ENCODE measurements at regions not wholly inside any gene's neighbourhood (a gene's known extent, or its start where the extent isn't known, plus 50 kb on each side); places are given as distances from the start of the nearest gene placed in this dataset.
"Not testable (repeated sequence)": the region's sequence is repeated elsewhere in the genome, so short reads cannot be mapped to it uniquely, and the experiment has no call there.

- no peak for DNase-seq (ENCODE audit: low read depth)
Observed at GRCh38 chr14:38404616-38405015, 148.7 kb upstream of the CLEC14A start.

DNA sequence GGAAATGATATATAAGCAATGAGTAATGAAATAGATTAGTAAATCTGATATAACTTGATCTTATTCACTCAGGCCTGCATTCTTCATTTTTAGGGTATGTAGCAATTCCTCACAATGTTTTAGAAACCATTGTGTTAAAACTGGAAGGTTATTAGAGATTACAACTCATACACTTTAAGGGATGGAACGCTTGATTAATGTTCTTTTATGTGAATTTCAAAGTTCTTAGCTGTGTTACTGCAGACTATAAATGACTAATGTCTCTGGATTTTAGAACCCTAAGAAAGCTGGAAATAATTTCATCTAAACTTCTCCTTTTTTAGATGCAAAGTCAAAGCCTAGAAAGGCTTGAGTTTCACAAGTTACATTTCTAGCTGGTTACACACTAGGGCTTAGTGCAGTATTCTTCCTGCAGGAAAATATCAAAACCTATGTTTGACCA, 148.2 kb upstream of the CLEC14A start:
- DNase-seq (ENCODE audit: low read depth): no peak

DNA sequence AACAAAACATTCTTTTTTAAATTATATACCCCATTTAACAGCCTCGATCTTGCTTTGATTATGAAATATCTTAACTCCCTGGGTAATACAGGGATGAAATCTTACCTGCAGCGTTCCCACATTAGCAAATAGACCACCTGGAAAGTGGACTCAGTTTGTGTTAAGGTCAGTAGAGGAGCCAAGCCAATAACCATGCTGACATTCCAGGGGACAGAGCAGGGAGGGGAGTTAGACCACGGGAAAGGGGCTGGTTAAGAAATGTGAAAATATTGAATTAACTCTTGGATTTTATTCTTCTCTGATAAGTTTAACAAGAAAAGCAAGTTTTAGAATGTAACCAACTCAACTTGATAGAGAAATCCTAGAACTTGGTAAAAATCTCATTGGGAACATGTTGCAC, 144.9 kb upstream of the CLEC14A start:
- no peak for DNase-seq (ENCODE audit: low read depth)

- DNase-seq (ENCODE audit: low read depth): no peak
Observed at GRCh38 chr14:38399652-38400051, 143.8 kb upstream of the CLEC14A start.

DNA sequence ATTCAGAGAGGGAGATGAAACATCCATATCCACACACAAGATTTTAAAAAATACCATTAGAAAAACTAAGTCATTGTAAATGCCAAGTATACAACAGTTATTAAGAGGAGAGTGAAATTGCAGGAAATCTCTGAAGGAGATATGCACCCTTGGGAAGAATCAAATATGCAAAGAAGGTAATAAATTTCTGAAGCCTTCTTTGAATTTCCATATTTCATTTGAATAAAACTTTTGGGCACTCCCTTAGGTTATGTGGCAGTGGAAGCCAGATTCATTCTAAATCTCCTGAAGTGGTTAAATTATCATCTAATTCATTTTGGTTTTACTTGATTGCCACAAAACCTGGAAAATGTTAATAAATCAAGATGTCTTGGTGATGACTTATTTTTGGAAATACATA, 138.9 kb upstream of the CLEC14A start:
- DNase-seq (ENCODE audit: low read depth): no peak

GRCh38 chr14:38394064-38394463, 138.2 kb upstream of the CLEC14A start:
- no peak for DNase-seq (ENCODE audit: low read depth)

GRCh38 chr14:38391334-38391733, 135.4 kb upstream of the CLEC14A start:
- DNase-seq (ENCODE audit: low read depth): no peak

DNA sequence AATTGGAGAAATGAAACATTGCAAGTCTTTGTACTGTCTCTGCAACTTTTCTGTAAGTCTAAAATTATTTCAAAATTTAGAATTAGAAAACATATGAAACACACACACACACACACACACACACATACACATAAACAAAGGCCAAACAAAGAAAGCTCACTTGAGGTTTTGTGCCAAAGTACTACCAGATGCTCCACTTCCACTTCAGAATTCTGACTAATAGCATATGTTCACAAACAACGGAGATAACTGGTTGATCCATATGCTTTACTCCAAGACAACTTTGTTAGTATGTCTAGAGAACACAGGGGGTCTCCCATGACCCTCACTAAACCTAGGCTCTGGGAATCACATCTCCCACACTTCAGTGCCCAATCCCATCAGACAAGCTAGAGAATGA, 133.8 kb upstream of the CLEC14A start:
- no peak for DNase-seq (ENCODE audit: low read depth)

GRCh38 chr14:38387821-38388220, 131.9 kb upstream of the CLEC14A start:
- DNase-seq (ENCODE audit: low read depth): no peak

GRCh38 chr14:38385836-38386235, 129.9 kb upstream of the CLEC14A start:
- no peak for DNase-seq (ENCODE audit: low read depth)

DNA sequence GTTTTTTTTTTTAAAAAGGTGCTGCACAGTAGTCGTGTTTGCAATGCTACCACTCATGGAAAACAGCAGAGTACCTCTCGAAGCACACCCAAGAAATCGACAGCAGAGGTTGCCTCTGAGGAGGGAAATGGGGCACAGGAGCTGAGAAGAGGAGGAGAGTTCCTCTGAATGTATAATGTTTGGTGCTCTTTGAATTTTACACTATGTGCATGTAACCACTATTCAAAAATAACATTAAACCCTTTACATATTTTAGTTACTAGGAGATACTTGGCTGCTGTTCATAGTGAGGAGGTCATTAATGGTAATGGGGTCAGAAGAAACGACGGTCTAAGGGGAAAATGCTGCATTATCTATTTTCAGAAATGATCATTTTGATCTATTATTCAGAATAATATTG, 129.4 kb upstream of the CLEC14A start:
- DNase-seq (ENCODE audit: low read depth): no peak

DNA sequence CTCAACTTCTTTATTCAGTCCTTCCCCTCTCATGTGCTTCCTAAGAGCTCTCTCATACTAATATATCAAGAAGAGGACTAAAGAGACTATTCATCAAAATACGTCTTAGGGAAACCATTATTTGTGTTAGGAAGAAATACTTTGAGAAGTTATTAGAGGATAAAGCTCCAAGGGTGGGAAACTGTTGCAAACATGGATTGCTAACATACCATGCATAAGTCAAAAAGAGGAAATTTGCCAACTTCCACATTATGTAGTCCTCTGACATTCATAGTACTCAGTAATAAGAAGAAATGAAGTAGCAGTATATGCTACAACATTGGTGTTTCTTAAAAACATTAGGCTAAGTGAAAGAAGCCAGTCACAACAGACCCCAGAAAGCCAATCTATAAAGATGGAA, 128.8 kb upstream of the CLEC14A start:
- no peak for DNase-seq (ENCODE audit: low read depth)

DNA sequence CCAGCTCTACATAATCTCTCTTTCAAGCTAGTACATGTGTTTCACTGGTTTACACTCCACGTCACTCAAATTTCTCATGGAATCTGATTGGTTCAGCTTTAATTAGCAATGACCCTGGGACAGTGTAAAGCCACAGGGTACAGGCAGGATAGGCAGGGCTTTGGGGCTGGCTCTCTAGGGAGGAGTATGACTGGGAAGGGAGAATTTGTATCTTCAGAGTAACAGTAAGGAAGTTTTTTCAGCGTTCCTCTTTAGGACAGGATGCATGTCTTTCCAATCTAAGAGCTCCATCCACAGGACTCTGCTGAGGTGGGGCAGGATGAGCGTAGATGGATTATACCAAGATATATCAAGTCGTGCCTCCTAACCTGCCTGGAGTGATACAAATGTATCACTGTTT, 112.0 kb upstream of the CLEC14A start:
- no peak for DNase-seq (ENCODE audit: low read depth)

GRCh38 chr14:38366374-38366773, 110.5 kb upstream of the CLEC14A start:
- DNase-seq (ENCODE audit: low read depth): no peak

- DNase-seq (ENCODE audit: low read depth): no peak
Observed at GRCh38 chr14:38363217-38363616, 107.3 kb upstream of the CLEC14A start.

- no peak for DNase-seq (ENCODE audit: low read depth)
Observed at GRCh38 chr14:38357557-38357956, 101.7 kb upstream of the CLEC14A start.

- DNase-seq (ENCODE audit: low read depth): not testable (repeated sequence)
Observed at GRCh38 chr14:38355473-38355872, 99.6 kb upstream of the CLEC14A start.

- DNase-seq (ENCODE audit: low read depth): no peak
Observed at GRCh38 chr14:38350102-38350501, 94.2 kb upstream of the CLEC14A start.

DNA sequence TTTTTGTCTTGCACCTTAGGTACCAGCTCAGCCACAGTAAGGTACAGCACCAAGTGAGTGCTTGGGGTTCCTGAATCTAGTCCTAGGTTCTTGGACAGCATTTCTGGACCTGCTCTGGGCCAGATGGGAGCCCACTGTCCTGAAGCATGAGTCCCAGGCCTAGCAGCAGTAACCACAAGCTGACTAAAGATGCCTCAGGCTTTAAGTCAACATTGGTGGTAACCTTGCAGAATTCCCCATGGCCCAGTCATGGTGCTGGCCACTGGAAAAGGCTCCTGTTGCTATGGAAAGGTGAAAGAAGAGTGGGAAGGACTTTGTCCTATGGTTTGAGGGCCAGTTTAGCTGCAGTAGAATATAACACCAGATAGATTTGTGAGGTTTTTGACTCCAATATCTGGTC, 86.9 kb upstream of the CLEC14A start:
- DNase-seq (ENCODE audit: low read depth): no peak

GRCh38 chr14:38339696-38340095, 83.8 kb upstream of the CLEC14A start:
- no peak for DNase-seq (ENCODE audit: low read depth)

DNA sequence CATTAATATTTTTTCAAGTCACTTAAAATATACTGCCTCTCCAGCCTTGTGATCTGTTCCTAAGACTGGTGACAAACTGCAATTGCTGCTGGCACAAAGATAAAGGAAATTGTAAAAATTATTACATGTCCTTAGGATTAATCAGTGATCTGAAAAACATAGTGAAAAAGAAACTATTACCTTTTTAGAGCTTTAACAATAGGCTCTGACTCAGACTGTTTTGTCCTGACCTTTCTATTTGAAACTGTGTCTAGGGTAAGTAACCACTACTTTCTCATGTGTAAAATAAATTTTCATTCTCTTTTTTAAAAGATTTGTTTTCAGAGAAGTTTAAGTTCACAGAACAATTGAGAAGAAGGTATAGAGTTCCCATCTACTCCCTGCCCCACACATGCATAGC, 80.4 kb upstream of the CLEC14A start:
- DNase-seq (ENCODE audit: low read depth): no peak

DNA sequence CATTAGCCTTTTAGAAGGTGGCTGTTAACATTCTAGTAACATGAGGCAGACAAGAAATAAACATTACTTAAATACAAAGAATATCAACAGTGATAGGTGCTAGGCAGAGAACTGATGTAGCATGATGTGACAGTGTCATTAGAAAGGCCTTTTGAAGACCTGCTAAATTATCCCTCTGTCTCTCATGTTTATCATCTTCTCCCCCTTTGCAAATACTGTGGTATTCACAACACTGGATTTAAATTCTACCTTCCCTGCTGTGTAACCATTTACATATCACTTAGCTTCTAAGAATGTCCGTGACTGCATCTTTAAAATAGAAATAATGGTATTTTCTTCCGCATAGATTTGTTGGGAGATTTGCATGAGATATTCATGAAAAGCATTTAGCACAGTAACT, 74.4 kb upstream of the CLEC14A start:
- no peak for DNase-seq (ENCODE audit: low read depth)

DNA sequence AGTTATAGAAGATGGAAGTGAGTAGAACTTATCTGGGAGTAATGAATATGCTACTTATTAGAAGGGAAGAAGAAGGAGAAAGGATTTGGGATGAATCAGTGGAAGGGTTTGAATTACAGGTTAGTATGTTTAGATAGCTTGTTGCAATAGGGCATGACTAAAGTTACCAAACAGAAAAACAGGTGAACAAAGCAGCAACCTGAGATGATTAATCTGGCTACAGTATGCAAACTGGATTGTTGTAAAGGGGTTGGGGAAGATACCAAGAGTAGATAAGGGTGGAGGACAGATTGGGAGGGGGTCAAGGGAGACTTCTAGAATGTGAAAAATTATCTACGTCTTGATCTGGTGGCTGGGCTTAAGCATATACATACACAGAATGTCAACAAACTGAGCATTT, 73.4 kb upstream of the CLEC14A start:
- DNase-seq (ENCODE audit: low read depth): no peak

DNA sequence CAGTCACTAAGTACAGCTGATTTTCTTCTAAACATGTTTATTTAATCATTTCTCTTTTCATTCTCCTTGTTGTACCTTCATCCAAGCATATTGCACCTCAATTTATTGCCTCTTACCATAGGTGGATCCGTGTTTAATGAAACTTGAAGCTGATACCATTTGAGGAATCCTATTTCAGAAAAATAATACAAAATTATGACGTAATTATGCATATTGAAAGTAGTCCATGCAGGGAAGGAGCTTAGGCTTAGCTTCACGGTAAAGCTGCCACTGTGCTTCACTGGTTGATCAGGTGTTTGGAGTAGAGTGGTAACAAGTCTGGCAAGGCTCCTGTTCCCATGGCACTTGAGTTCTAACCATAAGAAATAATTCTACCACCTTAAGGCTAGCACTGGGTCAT, 61.0 kb upstream of the CLEC14A start:
- DNase-seq (ENCODE audit: low read depth): no peak

DNA sequence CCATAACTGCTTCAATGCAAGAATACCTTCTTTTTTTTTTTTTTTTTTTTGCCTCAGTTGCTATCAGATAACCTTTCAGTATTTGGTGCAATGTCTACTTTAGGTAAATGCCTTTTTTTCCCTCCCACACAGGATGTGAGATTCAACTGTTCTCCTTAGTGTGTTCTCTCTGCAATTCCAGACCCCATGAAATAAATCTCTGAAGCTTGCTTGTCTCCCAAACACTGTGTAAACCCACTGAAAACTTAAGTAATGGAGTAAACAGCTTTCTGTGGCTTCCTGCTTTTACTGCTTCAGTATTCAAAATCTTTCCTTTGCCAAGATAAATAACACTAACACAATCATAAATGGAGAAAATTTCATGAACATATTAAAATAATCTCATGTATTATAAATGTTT, 55.8 kb upstream of the CLEC14A start:
- DNase-seq (ENCODE audit: low read depth): no peak

Measured in stimulated activated CD8-positive, alpha-beta memory T cell treated with anti-CD3 and anti-CD28 coated beads, Interleukin-7, amount 100 ng/mL, for 24 hours (primary cell).